ENCODE measurements at regions not wholly inside any gene's neighbourhood (a gene's known extent, or its start where the extent isn't known, plus 50 kb on each side); places are given as distances from the start of the nearest gene placed in this dataset.
"Not testable (repeated sequence)": the region's sequence is repeated elsewhere in the genome, so short reads cannot be mapped to it uniquely, and the experiment has no call there.

DNA sequence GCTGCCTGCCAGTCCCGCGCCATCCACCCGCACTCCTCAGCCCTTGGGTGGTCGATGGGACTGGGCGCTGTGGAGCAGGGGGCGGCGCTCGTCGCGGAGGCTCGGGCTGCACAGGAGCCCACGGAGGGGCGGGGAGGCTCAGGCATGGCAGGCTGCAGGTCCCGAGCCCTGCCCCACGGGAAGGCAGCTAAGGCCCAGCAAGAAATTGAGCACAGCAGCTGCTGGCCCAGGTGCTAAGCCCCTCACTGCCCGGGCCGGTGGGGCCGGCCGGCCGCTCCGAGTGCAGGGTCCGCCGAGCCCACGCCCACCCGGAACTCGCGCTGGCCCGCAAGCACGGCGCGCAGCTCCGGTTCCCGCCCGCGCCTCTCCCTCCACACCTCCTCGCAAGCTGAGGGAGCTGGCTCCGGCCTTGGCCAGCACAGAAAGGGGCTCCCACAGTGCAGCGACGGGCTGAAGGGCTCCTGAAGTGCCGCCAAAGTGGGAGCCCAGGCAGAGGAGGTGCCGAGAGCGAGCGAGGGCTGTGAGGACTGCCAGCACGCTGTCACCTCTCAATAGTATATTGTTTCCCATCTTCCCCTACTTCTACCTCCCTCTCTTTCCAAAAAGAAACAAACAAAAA is 219.6 kb downstream of the BAMBI start:
- TF ChIP-seq, protein P1, sequence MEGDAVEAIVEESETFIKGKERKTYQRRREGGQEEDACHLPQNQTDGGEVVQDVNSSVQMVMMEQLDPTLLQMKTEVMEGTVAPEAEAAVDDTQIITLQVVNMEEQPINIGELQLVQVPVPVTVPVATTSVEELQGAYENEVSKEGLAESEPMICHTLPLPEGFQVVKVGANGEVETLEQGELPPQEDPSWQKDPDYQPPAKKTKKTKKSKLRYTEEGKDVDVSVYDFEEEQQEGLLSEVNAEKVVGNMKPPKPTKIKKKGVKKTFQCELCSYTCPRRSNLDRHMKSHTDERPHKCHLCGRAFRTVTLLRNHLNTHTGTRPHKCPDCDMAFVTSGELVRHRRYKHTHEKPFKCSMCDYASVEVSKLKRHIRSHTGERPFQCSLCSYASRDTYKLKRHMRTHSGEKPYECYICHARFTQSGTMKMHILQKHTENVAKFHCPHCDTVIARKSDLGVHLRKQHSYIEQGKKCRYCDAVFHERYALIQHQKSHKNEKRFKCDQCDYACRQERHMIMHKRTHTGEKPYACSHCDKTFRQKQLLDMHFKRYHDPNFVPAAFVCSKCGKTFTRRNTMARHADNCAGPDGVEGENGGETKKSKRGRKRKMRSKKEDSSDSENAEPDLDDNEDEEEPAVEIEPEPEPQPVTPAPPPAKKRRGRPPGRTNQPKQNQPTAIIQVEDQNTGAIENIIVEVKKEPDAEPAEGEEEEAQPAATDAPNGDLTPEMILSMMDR (conservative IDR thresholded peaks at IDR 0.05; ENCODE audit: low read depth in 2 of 2): not testable (repeated sequence)
- TF ChIP-seq POLR2AphosphoS5 (IDR thresholded peaks at IDR 0.05; ENCODE audit: low read depth); EZH2 (IDR thresholded peaks at IDR 0.05; ENCODE audit: low read depth, unreplicated experiment); EZH2phosphoT487 (IDR thresholded peaks at IDR 0.05; ENCODE audit: unreplicated experiment); CREB1 (CRISPR knock-in tag; IDR thresholded peaks at IDR 0.05; ENCODE audit: low read depth); JUNB (IDR thresholded peaks at IDR 0.05; ENCODE audit: unreplicated experiment); NANOG (IDR thresholded peaks at IDR 0.05; ENCODE audit: borderline replicate concordance): not testable (repeated sequence)
- TF ChIP-seq, protein P2, sequence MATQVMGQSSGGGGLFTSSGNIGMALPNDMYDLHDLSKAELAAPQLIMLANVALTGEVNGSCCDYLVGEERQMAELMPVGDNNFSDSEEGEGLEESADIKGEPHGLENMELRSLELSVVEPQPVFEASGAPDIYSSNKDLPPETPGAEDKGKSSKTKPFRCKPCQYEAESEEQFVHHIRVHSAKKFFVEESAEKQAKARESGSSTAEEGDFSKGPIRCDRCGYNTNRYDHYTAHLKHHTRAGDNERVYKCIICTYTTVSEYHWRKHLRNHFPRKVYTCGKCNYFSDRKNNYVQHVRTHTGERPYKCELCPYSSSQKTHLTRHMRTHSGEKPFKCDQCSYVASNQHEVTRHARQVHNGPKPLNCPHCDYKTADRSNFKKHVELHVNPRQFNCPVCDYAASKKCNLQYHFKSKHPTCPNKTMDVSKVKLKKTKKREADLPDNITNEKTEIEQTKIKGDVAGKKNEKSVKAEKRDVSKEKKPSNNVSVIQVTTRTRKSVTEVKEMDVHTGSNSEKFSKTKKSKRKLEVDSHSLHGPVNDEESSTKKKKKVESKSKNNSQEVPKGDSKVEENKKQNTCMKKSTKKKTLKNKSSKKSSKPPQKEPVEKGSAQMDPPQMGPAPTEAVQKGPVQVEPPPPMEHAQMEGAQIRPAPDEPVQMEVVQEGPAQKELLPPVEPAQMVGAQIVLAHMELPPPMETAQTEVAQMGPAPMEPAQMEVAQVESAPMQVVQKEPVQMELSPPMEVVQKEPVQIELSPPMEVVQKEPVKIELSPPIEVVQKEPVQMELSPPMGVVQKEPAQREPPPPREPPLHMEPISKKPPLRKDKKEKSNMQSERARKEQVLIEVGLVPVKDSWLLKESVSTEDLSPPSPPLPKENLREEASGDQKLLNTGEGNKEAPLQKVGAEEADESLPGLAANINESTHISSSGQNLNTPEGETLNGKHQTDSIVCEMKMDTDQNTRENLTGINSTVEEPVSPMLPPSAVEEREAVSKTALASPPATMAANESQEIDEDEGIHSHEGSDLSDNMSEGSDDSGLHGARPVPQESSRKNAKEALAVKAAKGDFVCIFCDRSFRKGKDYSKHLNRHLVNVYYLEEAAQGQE (IDR thresholded peaks at IDR 0.05; ENCODE audit: unreplicated experiment): not testable (repeated sequence)
- TF ChIP-seq, protein P3, sequence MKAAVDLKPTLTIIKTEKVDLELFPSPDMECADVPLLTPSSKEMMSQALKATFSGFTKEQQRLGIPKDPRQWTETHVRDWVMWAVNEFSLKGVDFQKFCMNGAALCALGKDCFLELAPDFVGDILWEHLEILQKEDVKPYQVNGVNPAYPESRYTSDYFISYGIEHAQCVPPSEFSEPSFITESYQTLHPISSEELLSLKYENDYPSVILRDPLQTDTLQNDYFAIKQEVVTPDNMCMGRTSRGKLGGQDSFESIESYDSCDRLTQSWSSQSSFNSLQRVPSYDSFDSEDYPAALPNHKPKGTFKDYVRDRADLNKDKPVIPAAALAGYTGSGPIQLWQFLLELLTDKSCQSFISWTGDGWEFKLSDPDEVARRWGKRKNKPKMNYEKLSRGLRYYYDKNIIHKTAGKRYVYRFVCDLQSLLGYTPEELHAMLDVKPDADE (IDR thresholded peaks at IDR 0.05): not testable (repeated sequence)

Measured in GM23338 (cell line).